MG63 (cell line): ENCODE measurements at regions not wholly inside any gene's neighbourhood (a gene's known extent, or its start where the extent isn't known, plus 50 kb on each side); places are given as distances from the start of the nearest gene placed in this dataset.
"Not testable (repeated sequence)": the region's sequence is repeated elsewhere in the genome, so short reads cannot be mapped to it uniquely, and the experiment has no call there.

Experiments used
- DNase-seq: peaks from one replicate; pipeline ENCODE4 v3.0.0-alpha.2; 2020
- H3K27me3 ChIP-seq: fragments of 250-450 bp; sonication (Bioruptor Pico); 2 replicates; pipeline ENCODE4 v1.5.1; 2020; ENCODE audit warnings: mild to moderate bottlenecking, moderate library complexity
- H3K36me3 ChIP-seq: fragments of 250-450 bp; sonication (Bioruptor Pico); 2 replicates; pipeline ENCODE4 v1.5.1; 2020; ENCODE audit warnings: mild to moderate bottlenecking, moderate library complexity
- H3K4me3 ChIP-seq: fragments of 250-450 bp; sonication (Bioruptor Pico); 2 replicates; pipeline ENCODE4 v1.5.1; 2020; ENCODE audit warnings: mild to moderate bottlenecking, moderate library complexity
- H3K9me3 ChIP-seq: fragments of 250-450 bp; sonication (Bioruptor Pico); 2 replicates; pipeline ENCODE4 v1.5.1; 2020; ENCODE audit warnings: mild to moderate bottlenecking, moderate library complexity

DNA sequence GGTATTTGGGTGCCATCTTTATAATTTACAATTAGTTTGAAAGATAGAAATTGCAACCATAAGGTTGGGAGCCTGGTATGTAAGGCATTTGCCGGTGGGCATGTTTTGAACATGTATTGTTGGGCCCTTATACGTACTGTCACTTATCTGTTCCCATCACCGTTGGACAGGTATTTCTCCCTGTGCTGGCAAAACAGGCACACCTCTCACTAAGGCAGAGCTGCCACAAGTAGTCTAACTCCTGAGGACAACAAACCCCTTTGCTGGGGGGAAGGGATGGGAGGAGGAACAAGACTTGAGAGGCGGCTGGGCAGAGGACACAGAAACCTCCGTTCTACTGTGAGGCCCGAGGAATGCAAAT, 52.0 kb upstream of the NEK3 start:
- not testable (repeated sequence) for DNase-seq, H3K27me3 ChIP-seq, H3K9me3 ChIP-seq, H3K36me3 ChIP-seq, H3K4me3 ChIP-seq

DNA sequence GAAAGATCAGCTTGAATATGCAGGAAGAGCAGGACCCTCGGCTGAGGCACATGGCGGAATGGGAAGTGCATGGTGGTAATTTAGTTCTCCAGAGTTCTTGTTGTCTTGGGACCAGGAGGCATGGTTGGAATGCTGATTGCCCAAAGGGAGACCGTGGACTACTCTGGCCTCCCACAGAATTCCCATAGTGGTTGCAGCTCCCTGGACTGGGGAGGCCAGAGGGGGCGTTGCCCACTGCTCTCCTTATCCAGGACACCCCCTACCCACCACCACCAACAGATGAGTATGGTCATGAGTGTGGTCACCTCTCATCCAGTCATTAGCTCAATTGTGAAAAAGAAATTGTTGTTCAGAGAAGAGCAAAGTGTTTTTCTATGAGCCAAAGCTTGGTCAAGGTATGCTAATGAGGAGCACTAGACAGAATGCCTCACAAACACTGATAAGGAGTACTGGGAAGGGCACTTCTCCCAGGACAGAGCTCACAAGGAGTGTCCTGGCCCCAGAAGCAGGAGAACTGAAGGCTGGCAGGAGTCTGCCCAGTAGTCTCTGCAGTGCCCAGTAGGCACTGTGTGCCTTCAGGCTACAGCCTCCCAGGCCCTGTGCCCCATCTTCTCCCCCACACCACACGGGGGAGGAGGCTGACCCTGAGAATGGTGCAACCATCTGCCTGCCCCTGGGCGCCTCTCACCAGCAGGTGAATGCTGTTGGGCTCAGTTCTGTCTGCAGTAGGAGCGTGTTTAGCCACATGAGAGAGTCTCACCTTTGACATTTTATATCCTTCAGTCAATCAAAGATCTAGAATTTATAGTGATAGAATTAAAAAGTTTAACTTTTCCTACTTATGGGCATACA, 51.4 kb upstream of the NEK3 start:
- H3K36me3 ChIP-seq, H3K4me3 ChIP-seq, DNase-seq, H3K27me3 ChIP-seq, H3K9me3 ChIP-seq: not testable (repeated sequence)
